HuH-7.5 (cell line): ENCODE measurements at regions not wholly inside any gene's neighbourhood (a gene's known extent, or its start where the extent isn't known, plus 50 kb on each side); places are given as distances from the start of the nearest gene placed in this dataset.
"Not testable (repeated sequence)": the region's sequence is repeated elsewhere in the genome, so short reads cannot be mapped to it uniquely, and the experiment has no call there.

Experiments
- DNase-seq: peaks from one replicate; pipeline ENCODE4 v3.0.0; 2011; ENCODE audit warnings: low spot score

DNA sequence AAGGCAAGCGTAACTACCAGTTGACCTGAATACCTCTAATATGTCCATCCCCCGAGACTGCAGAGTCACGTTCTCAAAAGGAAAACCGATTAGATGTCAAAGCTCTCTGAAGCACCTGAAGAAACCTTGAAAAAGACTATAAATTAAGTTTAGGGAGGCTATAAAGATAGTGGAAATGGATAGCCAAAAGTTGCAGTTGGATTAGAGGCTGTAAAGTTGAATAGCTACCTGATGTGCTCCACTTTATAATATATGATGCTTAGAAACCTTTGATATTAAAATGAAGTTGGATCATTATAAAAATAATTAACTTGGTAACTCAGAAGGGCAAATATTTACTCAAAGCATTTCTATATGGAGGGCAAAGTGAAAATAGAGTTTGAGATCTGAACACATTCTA, 506.6 kb upstream of the AGA start:
- no peak for DNase-seq

DNA sequence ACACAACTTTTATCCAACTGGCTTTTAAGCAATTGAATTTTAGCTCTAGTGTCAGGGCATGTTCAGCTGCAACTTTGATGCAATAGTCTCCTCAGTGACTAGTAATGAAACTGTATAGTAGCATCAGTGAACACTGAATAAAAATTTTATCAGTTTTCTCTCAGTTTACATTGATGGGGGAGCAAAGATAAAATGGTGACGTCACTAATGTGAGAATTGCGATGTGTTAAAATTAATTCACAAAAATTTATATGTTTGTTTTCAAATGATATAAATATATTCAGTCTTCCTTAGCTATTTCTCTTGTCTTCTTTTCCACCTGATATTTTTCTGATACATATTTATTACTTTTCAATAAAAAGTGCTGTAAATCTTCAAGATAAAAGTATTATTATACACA, 508.8 kb upstream of the AGA start:
- no peak for DNase-seq

DNA sequence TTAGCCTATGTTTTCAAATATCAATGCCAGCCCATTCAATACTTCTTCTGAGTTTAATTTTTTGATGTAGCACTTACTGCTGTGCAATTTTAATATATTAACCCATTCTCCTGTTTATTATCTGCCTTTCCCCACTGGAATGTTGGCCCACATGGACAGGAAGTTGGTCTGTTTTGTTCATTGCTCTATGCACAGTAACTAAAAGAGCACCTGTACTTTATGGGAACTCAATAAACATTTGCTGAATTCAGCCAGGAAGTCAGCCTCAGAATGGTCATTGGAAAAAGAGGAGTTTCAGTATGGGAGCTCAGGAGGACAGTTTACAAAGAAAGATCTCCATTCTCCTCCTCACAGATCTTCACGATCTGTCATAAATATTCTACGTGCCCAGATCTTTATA, 510.5 kb upstream of the AGA start:
- no peak for DNase-seq

DNA sequence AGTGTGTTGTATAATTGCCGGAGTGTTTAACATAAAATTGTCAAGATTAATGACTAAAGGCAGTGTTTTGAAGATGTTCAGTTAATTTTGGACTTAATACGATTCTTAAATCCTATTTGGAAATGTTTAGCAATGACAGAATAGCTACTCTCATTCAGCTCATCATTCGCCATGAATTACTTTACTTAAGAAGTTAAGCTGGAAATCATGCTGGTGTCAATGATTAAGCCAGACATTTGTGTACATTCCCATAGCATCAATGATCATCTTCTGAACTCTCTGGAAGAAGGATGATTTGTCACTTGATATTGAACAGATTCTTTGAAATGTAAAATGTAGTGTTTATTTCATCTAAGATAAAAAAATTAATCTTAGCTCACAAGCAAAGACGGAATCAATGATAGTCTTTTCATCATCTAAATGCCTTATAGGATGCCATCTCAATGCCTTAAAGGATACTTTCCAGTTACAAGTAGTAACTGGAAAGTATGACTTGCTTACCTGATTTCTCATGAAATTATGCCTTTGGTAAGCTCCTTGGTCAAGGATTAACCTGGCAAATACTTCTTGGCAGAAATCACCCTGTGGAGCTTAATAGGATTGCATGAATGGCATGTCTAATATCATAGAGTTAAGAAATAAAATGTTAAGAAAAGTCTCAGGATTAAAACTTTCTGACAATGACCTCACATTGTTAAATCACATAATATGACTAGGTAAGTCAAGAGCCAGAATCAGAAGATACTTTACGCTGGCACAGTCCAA, 515.5 kb upstream of the AGA start:
- DNase-seq = no peak

DNA sequence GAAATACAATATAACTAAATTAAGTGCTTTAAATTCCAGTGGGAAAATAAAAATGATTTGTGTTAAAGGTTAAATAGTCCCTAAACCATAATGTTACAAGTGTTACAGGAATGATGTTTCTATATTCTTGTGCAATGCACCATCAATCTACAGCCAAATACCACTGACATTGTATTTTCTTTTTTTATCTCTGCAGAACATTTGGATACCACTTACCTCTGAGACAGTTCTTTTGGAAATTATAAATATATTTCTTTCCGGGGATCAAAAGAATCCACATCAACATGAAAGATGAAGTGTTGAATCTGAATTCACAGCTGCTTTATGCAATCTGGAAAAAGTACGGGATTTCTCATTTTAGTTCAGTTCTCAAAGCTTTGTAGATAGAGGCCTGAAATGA, 518.3 kb upstream of the AGA start:
- no peak for DNase-seq

DNA sequence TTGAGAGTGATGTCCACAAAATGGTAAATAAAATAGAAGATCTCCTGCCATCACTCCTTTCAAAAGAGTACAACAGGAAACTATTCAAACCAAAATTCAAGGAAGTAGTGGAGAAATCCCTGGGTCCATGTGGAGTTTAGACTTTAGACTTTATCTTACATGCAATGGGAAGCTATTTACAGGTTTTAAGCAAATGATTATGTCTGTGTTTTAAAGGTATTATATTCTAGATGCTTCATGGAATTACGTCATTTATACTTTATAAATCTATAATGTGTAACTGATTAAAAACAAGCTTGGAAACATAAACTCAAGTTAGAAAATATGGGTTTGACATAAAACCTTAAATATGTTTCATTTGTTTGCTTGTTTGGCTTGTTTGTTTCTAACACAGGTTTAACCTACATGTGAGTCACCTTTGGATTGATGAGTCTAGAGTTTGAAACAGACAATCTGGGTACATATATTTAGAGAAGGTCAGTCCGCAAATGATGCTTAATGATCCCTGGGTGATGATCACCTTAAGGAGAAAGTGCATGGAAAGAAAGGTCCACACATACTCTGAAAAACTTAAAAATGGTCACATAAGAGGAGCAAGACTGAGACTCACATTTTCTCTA, 519.6 kb upstream of the AGA start:
- no peak for DNase-seq

DNA sequence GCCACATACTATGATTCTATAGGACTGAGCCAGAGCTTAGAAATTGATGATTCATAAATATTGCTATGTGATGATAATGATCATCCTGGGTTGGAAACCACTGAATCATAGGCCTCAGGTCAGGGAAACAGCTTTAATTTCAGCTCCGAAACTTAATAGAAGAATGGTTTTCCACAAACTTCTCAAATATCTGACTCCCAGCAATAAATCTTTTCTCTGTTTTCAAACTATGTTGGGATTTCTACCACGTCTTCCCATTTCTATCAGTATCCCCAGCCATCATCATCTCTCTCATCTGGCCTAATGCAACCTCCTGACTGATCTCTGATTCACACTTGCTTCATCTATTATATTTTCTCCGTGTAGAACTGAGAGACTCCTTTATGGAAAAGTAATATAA, 521.8 kb upstream of the AGA start:
- DNase-seq = no peak

DNA sequence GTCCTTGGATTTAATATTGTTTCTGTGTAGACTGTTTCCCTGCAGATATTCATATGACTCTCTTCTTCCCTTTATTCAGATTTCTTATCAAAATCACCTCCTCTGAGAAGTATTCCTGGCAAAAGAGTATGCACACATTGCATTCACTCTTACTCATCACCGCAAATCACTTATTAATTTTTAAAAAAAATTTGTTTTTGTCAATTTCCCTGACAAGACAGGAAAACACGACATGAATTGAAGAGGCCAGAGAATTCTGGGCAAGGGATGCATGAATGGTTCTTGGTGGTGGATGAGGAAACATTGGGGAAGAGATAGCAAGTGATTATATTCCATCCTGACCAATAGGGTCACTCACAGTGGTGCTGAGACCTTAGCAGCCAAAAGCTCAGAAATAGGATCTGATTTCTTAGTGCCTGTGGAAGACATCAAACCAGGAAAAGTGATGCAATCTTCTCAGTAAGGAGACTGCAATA, 522.5 kb upstream of the AGA start:
- DNase-seq = no peak

DNA sequence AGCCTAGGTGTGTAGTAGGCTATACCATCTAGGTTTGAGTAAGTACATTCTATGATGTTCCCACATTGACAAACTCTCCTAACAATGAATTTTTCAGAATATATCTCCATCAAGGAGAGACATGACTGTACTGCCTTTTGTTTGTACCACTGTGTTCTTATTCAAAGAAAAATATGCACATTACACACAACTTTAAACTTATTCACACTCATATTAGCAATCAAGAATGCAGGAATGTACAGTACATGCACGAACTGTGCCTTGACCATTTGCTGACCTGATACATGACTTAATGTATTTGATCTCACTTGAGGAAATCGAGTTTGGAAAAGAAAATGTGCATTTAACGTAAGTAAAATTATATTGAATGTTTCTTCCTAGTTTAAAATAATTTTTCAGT, 525.1 kb upstream of the AGA start:
- no peak for DNase-seq

DNA sequence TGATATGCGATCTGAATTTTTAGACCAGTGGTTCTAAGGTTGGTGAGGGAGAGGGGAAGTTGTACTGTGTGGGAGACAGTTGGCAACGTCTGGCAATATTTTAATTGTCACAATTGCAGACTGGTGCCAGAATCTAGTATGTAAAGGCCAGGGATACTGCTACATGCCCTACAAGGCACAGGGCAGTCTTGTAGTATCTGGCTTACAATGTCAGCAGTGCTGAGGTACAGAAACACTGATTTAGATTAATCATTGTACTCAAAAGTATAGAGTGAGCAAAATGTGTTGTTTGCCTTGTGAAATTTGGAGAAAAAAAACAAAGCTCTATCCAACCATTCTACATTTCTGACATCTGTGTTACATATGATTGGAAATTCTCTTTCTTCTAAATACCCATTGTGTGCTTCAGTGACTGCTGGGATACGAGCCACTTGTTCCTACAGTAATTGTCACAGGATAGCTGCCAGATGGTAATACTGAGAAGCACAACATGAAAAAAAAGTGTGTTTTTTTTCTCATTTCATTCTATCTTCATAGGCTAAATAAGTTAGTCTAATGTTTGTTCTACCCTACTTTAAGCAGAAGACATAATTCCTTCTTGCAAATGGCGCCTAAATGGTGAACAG, 526.7 kb upstream of the AGA start:
- no peak for DNase-seq

DNA sequence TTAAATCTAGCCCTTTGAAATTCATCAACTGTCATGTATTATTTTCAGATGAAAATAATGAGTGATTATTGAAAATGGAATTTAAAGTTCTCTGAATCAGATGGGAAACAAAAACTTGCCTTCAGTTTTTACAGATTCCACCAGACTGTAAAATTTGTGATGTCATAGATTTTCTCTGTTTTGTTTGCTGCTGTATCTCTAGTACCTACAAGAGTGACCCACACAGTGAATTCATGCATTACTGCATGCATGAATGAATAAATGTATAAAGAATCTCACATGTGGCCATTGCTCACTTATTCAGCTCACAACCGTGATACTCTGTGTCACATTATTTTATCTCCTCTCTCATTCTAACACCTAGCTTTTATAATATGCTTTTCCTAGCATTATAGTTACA, 532.2 kb upstream of the AGA start:
- DNase-seq = no peak

DNA sequence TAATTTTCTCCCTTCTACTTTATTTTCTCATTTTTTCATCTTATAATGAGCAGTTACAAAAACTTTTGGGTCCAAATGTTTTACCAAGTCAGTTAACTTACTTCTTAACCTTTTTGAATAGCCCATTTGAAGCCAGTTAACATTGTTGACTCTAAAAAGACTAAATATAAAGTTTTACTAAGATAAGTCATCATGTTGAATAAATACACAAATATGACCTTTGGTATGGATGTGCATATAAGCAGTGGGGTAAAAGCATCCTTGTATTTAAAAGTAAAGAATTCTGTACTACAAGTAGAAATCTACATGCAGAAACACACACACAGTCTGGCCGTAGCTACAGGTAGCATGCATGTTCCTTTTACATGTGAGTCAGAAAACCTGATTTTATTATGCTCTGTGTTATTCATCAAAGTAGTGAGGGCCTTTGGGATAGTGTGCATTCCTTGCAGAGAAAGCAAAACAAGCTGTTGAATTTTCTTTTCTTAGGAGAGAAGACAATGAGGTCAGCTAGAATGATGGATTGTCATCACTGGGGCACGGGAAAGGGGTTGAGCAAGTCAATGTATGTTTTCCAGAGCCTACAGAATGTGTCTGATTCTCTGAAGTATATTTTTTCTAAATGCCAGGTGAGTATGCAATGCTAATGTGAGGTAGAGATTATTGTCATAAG, 533.2 kb upstream of the AGA start:
- no peak for DNase-seq

DNA sequence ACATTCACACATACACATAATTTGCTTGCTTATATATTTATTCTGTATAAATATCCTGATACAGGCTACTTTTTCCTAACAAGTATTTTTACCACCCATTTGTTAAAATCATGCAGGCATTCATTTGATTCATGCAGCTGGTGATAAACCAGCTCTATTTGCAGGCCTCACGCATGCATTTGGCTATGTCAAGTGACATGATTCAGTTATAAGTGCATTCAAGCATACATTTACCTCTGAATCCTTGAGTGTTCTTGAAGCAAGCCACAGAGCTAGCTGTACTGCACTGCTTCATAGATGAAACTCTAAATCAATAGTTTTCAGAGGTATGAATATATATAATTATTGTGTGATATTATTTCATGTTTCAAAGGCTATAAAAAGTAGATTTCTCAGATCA, 544.0 kb upstream of the AGA start:
- no peak for DNase-seq

DNA sequence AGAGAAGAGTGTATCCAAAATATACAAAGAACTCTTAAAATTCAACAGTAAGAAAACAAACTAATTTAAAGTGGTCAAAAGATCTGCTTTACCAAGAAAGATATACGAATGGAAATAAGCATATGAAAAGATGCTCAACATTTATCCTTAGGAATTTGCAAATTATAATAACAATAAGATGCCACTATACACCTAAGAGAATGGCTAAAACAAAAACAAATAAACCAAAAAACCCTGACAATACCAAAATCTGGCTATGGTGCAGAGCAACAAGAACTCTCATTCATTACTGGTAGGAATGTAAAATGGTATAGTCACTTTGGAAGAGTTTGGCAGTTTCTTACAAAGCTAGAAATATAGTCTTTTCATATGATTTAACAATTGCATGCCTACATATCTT, 545.7 kb upstream of the AGA start:
- DNase-seq = no peak

DNA sequence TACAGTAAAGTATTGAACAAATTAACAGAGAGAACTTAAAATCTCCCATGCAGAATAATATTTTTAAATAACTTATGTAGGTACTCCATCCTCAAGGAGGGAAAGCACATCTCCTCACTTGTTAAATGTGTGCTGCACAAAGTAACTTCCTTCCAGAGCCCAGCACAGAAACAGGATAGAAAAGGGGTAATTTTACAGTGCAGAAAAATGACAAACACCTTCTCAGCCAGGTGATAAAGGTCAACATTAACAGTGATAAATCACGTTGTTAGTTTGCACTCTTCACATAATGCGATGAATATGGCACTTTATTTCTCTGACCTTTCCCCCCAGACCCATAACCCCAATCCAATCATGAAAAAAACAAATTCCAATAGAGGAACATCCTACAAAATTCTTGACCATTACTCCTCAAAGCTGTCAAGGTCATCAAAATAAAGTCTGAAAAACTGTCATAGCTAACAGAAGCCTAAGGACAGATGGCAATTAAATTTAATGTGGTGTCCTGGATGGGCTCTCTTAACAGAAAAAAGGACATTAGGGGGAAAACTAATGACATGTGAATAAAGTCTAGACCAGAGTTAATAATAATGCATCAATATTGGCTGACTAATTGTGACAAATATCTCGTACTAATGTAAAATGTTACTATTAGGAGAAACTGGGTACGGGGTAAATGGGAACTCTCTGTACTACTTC, 547.4 kb upstream of the AGA start:
- no peak for DNase-seq

DNA sequence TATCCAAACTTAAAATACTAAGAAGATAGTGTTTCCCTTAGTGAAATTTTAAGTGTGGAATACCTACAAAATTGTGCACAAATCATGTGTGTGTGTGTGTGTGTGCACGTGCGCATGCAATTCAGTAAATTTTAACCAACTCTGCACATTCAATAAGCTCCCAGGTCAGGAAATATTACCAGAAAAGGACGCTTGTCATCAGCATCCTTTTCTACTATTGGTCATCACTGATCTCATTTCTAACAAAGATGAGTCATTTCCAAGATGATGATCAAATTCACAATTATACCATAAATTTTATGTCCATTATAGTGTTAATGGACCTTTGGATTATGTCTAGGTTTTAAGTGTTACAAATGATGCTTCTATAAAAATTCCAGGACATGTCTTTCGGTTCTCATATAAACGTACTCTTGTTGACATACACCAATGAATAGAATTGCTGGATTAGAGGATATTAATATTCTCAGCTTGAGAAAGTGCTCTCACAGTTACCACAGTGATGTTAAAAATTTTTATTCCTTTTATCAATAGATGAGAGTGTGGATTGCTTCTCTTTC, 560.9 kb upstream of the AGA start:
- no peak for DNase-seq

DNA sequence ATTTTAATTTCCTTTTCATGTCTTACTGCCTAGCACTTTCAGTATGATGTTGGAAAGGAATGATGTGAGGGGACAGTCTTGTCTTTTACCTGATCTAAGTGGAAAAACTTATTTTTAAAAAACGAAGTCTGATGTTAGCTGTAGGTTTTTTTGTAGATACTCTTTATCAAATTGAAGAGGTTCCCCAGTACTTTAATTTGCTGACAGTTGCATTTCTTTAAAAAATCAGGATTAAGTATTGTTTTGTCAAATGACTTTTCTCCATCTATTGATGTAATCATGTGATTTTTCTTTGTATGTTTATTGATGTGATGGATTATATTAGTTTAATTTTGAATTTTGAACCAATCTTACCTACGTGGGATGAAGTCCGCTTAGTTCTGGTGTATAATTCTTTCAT, 568.4 kb upstream of the AGA start:
- no peak for DNase-seq

DNA sequence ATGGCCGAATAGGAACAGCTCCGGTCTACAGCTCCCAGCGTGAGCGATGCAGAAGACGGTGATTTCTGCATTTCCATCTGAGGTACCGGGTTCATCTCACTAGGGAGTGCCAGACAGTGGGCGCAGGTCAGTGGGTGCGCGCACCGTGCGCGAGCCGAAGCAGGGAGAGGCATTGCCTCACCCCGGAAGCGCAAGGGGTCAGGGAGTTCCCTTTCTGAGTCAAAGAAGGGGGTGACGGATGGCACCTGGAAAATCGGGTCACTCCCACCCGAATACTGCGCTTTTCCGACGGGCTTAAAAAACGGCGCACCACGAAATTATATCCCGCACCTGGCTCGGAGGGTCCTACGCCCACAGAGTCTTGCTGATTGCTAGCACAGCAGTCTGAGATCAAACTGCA, 572.8 kb upstream of the AGA start:
- not testable (repeated sequence) for DNase-seq

DNA sequence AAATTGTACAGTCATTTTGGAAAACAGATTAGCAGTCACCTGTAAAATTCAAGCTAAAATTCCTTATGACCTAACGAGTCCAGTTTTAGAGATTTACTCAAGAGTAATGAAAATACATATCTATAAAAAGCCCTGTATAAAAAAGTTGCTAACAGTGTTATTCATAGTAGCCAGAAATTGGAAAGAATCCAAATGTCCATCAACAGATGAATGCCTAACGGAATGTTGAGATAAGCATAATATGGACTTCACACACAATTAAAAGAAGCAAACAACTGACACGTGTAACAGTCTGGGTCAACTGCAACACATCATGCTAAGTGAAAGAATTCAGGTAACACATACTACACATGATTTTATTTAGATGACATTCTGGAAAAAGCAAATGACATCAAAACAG, 584.8 kb upstream of the AGA start:
- DNase-seq = no peak

DNA sequence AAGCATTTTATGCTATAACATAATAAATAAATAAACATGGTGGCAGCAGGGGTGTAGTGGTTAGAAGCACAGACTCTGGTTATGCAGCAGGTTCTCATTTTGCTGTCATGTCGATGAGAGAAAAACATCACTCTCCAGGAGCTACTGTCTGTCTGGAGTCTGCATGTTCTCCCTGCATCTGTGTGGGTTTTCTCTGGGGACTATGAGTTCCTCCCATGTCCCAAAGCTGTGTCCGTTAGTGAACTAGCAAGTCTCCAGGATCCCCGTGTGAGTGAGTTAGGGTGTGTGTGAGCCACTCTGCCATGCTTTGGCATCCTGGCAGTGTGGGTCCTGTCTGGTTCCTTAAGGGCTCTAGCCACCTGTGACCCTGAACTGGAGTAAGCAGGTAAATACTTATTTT, 585.6 kb upstream of the AGA start:
- DNase-seq = no peak

DNA sequence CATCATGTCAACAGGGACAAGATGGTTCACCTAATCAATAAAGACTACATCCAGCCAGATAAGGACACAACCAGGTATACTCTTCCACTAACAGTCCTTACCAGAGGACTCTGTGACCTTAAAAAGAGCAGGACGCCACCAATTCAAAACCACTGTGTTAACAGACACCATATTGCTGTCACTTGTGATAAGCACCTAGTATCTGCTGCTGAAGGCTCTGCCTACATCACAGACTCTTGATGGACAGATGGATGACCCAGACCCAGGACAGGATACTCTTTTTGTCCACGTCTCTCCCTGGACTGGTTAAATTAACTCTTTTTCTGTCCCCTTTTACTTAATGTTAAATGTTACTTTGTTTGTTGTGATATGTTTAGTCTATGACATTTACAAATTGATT, 586.2 kb upstream of the AGA start:
- DNase-seq = no peak
